HepG2 (cell line): ENCODE measurements at regions not wholly inside any gene's neighbourhood (a gene's known extent, or its start where the extent isn't known, plus 50 kb on each side); places are given as distances from the start of the nearest gene placed in this dataset.

ENCODE experiments used
- ATAC-seq: fragments of 200-7000 bp; cut with Tn5 transposase; 3 replicates; pipeline ENCODE4 v1.9.1; 2020; ENCODE audit warnings: mild to moderate bottlenecking, moderate library complexity
- BruUV-seq: library from RNA; stranded (reverse); fragments of 400-500 nt; replicated peaks from 2 replicates; lab custom pipeline; 2021; lab: Mats Ljungman, UMichigan
- CTCF ChIA-PET: fragments of 300-600 bp; formaldehyde crosslinking; extraction: SDS; loops from one replicate; lab custom pipeline; 2021; ENCODE audit warnings: low total read pairs, inconsistent platforms, low intra/inter-chr PET ratio; lab: Yijun Ruan, JAX
- POLR2A ChIA-PET: fragments of 350-600 bp; sonication (Branson Sonifier 250); formaldehyde crosslinking; loops from one replicate; lab custom pipeline; 2020; ENCODE audit warnings: antibody characterized with exemption, inconsistent platforms; lab: Yijun Ruan, JAX
- DNase-seq: peaks from one replicate; pipeline ENCODE4 v3.0.0-alpha.2; 2015; ENCODE audit warnings: low spot score
- FAIRE-seq: peaks from 3 replicates; lab custom pipeline; 2011; peaks lifted over from hg19 to GRCh38; lab: Jason Lieb, UNC
- H2AFZ ChIP-seq: one replicate; pipeline ENCODE4 v1.6.1; 2011; ENCODE audit warnings: low read length, inconsistent platforms
- H3K27ac ChIP-seq: fragments of 300-600 bp; 3 replicates; pipeline ENCODE4 v1.8.0; 2011; ENCODE audit warnings: mixed run types, mild to moderate bottlenecking, mixed read lengths, low read length, inconsistent platforms; ENCODE audit not compliant: insufficient read depth; ENCODE audit errors: extremely low read length
- H3K27me3 ChIP-seq, 2 experiments: fragments of 200-600 bp in 1 of 2; 2 replicates in 1 of 2; 3 replicates in 1 of 2; pipeline versions ENCODE4 v1.6.0 to v1.8.0; 2011; ENCODE audit warnings: low read length in 2 of 2, mild to moderate bottlenecking in 2 of 2, moderate library complexity in 2 of 2, inconsistent platforms in 1 of 2; ENCODE audit not compliant: insufficient read depth in 2 of 2, control insufficient read depth in 1 of 2
- H3K36me3 ChIP-seq, 2 experiments: fragments of 200-600 bp in 1 of 2; replicated peaks in 1 of 2; 2 replicates in 1 of 2; 3 replicates in 1 of 2; pipeline versions ENCODE4 v1.5.1 to v1.8.0; 2011; ENCODE audit warnings: low read length in 2 of 2, inconsistent platforms in 1 of 2; ENCODE audit not compliant: insufficient read depth in 2 of 2, control insufficient read depth in 1 of 2
- H3K4me1 ChIP-seq: 2 replicates; pipeline ENCODE4 v1.5.1; 2012; ENCODE audit warnings: low read length, inconsistent platforms; ENCODE audit not compliant: insufficient read depth
- H3K4me2 ChIP-seq: 2 replicates; pipeline ENCODE4 v1.6.0; 2011; ENCODE audit warnings: low read depth, low read length, inconsistent platforms
- H3K4me3 ChIP-seq, 3 experiments: fragments of 200-600 bp in 1 of 3; sonication (generic), shearing (Covaris generic) in 1 of 3; replicated peaks in 1 of 3; 2 replicates each; pipeline ENCODE4 v1.5.1; 2011 to 2016; ENCODE audit warnings: low read length in 3 of 3, inconsistent platforms in 2 of 3, low read depth in 2 of 3, mild to moderate bottlenecking in 2 of 3, control low read depth in 1 of 3, mixed read lengths in 1 of 3; ENCODE audit not compliant: insufficient read depth in 1 of 3
- H3K79me2 ChIP-seq: one replicate; pipeline ENCODE4 v1.6.1; 2011; ENCODE audit warnings: low read length, inconsistent platforms; ENCODE audit not compliant: insufficient read depth
- H3K9ac ChIP-seq: 2 replicates; pipeline ENCODE4 v1.6.0; 2011; ENCODE audit warnings: mild to moderate bottlenecking, low read depth, low read length, inconsistent platforms; ENCODE audit not compliant: insufficient read depth
- H3K9me3 ChIP-seq: 2 replicates; pipeline ENCODE4 v1.5.1; 2012; ENCODE audit warnings: mild to moderate bottlenecking, low read length
- H4K20me1 ChIP-seq: 2 replicates; pipeline ENCODE4 v1.6.0; 2011; ENCODE audit warnings: inconsistent platforms, mild to moderate bottlenecking, low read length, moderate library complexity; ENCODE audit not compliant: insufficient read depth
- ATAD3A ChIP-seq: sonication (generic); formaldehyde crosslinking; IDR thresholded peaks from 2 replicates; pipeline ENCODE4 v1.4.0; 2020; ENCODE audit warnings: missing genetic modification reagents
- CEBPG ChIP-seq: IDR thresholded peaks from 2 replicates; pipeline ENCODE4 v1.6.1; 2016
- ERF ChIP-seq: IDR thresholded peaks from 2 replicates; pipeline ENCODE4 v1.6.1; 2018; ENCODE audit warnings: missing biosample characterization, missing genetic modification reagents
- IRF2 ChIP-seq: IDR thresholded peaks from 2 replicates; pipeline ENCODE4 v1.6.1; 2018; ENCODE audit warnings: missing genetic modification reagents, missing compliant biosample characterization
- KLF13 ChIP-seq: sonication (generic); formaldehyde crosslinking; IDR thresholded peaks from 2 replicates; pipeline ENCODE4 v1.4.0; 2020; ENCODE audit warnings: mild to moderate bottlenecking, missing genetic modification reagents
- MLXIP ChIP-seq: sonication (generic); formaldehyde crosslinking; IDR thresholded peaks from 2 replicates; pipeline ENCODE4 v1.9.0; 2021; ENCODE audit warnings: missing genetic modification reagents, borderline replicate concordance
- MTF2 ChIP-seq: sonication (generic); formaldehyde crosslinking; IDR thresholded peaks from 2 replicates; pipeline ENCODE4 v1.5.0; 2020; ENCODE audit warnings: missing genetic modification reagents, borderline replicate concordance
- PPARG ChIP-seq: conservative IDR thresholded peaks from 2 replicates; pipeline ENCODE4 v1.6.1; 2016; ENCODE audit warnings: missing biosample characterization, missing genetic modification reagents
- SP140L ChIP-seq: sonication (generic); formaldehyde crosslinking; IDR thresholded peaks from 2 replicates; pipeline ENCODE4 v1.4.0; 2020; ENCODE audit warnings: missing genetic modification reagents, borderline replicate concordance
- ZNF407 ChIP-seq: sonication (generic); formaldehyde crosslinking; IDR thresholded peaks from one replicate; pipeline ENCODE4 v1.5.1; 2020; ENCODE audit warnings: mild to moderate bottlenecking, missing genetic modification reagents; ENCODE audit errors: not compliant biosample characterization
- ZNF431 ChIP-seq: sonication (generic); formaldehyde crosslinking; IDR thresholded peaks from 2 replicates; pipeline ENCODE4 v1.9.0; 2022; ENCODE audit warnings: missing genetic modification reagents, low read depth, mild to moderate bottlenecking, borderline replicate concordance
- ZNF569 ChIP-seq: sonication (generic); formaldehyde crosslinking; IDR thresholded peaks from 2 replicates; pipeline ENCODE4 v1.5.0; 2020; ENCODE audit warnings: mild to moderate bottlenecking, missing genetic modification reagents, moderate library complexity, borderline replicate concordance
- ZNF839 ChIP-seq: sonication (generic); formaldehyde crosslinking; IDR thresholded peaks from 2 replicates; pipeline ENCODE4 v1.4.0; 2020; ENCODE audit warnings: missing genetic modification reagents, mild to moderate bottlenecking, borderline replicate concordance
- in situ Hi-C: cut with HindIII; loops from 2 replicates; pipeline ENCODE4 v1.10.0; 2017; ENCODE audit warnings: low pct_unique_long_range_greater_than_20kb; ENCODE audit not compliant: extremely low pct_ligation_motif_present
- intact Hi-C: fragments of 100-400 bp; cut with micrococcal nuclease; formaldehyde crosslinking; loops from one replicate; pipeline ENCODE4 v1.10.0; 2022; ENCODE audit not compliant: unreplicated experiment

GRCh38 chr3:104273046-104273649 lies 1093.6 kb upstream of the ALCAM start (continued):
- no peak for TF ChIP-seq MTF2 (CRISPR knock-in tag)

- ATAC-seq, result no peak
- Histone ChIP-seq H3K9me3 (peaks cover 30% of the 10 kb centered on the region; the same call in 1 of the 2 replicates), H3K27ac (no peak overlapping the region), H4K20me1 (no peaks in the 10 kb centered on the region), H3K4me3 (no peak overlapping the region), H3K27me3 (no peaks in the 10 kb centered on the region), H3K4me1 (no peaks in the 10 kb centered on the region), H3K9ac (no peak overlapping the region), H3K4me2 (no peak overlapping the region), H3K36me3 (no peaks in the 10 kb centered on the region), H2AFZ (no peak overlapping the region), H3K79me2 (no peaks in the 10 kb centered on the region)
- no peak for DNase-seq
- ChIA-PET CTCF (no interaction called here), POLR2A (no interaction called here)
- no TSS peak for BruUV-seq
- intact Hi-C loops (no loop called here), in situ Hi-C loops (no loop called here)
- no peak for FAIRE-seq
- TF ChIP-seq SP140L (CRISPR knock-in tag) (no peak), IRF2 (CRISPR knock-in tag) (no peak), MLXIP (CRISPR knock-in tag) (no peak), MTF2 (CRISPR knock-in tag) (no peak), ZNF569 (CRISPR knock-in tag) (no peak), ZNF839 (CRISPR knock-in tag) (no peak), KLF13 (no peak), PPARG (CRISPR knock-in tag) (no peak), ATAD3A (no peak), ZNF431 (no peak), CEBPG (CRISPR knock-in tag) (no peak), ERF (CRISPR knock-in tag) (no peak), ZNF407 (no peak)
Measured at GRCh38 chr3:104275199-104275598, 1091.5 kb upstream of the ALCAM start.
